HG03175 (cell line): ENCODE measurements at regions not wholly inside any gene's neighbourhood (a gene's known extent, or its start where the extent isn't known, plus 50 kb on each side); places are given as distances from the start of the nearest gene placed in this dataset.
A peak's percentile ranks its signal among the peaks of the same experiment; 100 is the strongest.

Experiments used
- ATAC-seq: cut with Tn5 transposase; IDR thresholded peaks from one replicate; pipeline ENCODE4 v1.9.1; 2021; ENCODE audit warnings: mild to moderate bottlenecking, moderate library complexity; ENCODE audit not compliant: unreplicated experiment

DNA sequence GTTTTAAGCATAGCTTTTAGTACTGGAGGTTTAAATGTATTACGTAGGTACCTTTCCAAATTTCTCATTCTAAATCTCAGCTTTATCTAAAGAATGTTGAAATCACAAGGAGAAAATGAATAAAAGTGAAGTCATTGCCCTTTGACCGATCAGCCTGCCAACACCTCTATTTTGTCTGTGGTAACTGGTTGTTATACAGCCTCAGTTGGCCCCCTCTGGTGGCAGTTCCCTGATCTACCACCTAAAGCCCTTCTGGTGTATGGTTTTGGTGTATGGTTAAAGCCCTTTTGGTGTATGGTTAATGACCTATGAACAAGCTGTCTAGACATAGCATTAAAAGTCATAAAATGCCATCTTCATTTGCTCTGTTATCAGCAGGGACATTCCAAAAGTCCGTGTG, 378.2 kb upstream of the AZI2 start:
- ATAC-seq = peak; percentile 82

DNA sequence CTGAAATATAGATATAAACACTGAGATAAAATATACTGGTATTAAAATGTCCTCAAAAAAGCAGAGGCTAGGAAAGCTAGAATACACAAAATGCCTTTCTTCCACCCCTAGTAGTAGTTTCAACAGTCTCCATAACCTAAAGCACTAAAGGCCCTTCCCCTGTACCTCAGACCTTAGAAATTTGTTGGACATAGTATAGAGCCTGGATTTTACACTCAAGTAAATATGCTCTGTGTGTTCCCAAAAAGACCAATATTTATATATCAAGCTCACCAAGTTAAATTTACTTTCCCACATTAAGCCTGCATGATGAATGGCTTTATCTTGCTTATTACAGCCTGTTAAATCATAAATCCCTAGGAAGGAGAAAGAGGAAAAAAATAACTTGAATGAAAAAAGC, 378.7 kb upstream of the AZI2 start:
- ATAC-seq = no peak

DNA sequence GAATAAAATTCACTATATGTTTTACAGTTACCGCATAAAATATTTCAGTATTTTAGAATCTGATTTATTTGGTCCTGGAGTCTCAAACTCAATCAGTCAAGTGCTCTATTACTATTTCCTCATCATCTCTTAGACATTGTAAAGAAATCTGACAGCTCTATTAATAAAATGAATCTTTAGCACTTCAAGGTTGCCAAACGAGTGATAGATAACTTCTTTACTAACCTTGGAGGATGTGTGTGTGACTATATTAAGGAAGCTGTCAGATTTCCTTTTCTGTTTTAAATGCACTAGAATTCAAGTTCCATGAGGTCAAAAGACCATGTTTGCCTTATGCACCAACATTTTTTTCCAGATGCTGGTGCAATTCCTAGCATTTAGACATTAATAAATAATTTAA, 389.8 kb upstream of the AZI2 start:
- no peak for ATAC-seq

- ATAC-seq = no peak
Measured at GRCh38 chr3:28739647-28740046, 391.0 kb upstream of the AZI2 start.

DNA sequence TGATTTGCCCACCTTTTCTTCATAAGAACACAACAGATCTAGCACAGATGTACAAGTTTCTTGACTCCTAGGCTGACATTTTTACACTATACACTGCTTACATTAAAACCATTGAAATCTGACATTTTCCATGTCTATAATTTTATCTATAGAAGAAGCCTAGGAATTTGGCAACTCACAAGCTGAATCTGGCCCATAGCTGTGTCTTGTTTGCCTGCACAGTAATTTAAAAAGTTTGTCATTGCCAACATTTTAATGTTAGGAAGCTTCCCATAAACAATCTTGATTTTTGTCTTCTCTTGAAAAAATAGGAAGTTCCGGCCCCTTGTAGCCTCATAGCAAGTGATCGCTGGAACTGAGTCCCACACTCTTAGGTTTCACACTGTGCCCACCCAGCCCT, 394.6 kb upstream of the AZI2 start:
- no peak for ATAC-seq

GRCh38 chr3:28743831-28744230, 395.2 kb upstream of the AZI2 start:
- ATAC-seq = no peak

- ATAC-seq = no peak
Measured at GRCh38 chr3:28745436-28745835, 396.8 kb upstream of the AZI2 start.

GRCh38 chr3:28745916-28746617, 397.4 kb upstream of the AZI2 start:
- no peak for ATAC-seq

DNA sequence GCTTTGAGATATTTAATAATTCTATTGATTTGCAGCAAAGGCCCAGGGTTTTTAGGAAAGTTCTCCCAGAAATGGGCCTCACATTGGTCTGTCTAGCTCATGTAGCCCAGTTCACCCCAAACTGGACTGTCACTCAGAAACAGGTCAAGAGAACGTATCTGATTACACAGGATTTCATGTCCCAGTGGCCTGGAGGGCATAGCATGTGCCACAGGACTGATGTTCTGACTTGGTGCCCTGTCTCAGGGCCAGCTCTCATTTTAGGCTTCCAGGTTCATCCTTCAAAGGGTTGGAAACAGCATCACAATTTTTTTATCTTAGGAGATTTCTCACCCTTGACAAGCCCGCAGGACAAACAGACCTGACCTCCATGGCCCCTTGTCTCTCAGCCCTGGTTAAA, 398.4 kb upstream of the AZI2 start:
- ATAC-seq = no peak

DNA sequence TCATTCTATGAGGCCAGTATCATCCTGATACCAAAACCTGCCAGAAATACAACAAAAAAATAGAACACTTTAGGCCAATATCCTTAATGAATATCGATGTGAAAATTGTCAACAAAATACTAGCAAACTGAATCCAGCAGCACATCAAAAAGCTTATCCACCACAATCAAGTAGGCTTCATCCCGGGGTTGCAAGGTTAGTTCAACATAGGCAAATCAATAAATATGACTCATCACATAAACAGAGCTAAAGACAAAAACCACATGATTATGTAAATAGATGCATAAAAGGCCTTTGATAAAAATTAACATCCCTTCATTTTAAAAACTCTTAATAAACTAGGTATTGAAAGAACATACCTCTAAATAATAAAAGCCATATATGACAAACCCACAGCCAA, 403.2 kb upstream of the AZI2 start:
- ATAC-seq = no peak

- ATAC-seq = no peak
Measured at GRCh38 chr3:28752290-28752689, 403.7 kb upstream of the AZI2 start.

- no peak for ATAC-seq
Measured at GRCh38 chr3:28756056-28756455, 407.4 kb upstream of the AZI2 start.

GRCh38 chr3:28758115-28758514, 409.5 kb upstream of the AZI2 start:
- no peak for ATAC-seq

DNA sequence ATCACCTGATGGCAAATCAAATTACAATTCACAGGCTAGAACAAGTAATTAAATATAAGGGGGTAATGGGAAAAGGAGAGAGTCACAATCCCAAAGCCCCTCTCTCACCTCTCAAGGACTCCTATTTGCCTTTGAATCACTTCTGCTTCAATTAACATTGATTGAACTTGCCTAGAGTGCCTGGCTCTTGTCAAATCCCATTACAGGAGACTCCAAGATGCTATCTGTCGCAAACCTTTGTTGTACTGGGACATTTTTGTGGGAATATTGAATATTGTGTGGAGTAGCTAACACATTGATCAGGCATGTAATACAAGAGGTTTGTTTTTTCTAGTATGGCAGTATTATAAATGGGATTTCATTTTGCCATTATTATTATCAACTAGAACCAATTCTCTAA, 412.8 kb upstream of the AZI2 start:
- ATAC-seq = no peak

DNA sequence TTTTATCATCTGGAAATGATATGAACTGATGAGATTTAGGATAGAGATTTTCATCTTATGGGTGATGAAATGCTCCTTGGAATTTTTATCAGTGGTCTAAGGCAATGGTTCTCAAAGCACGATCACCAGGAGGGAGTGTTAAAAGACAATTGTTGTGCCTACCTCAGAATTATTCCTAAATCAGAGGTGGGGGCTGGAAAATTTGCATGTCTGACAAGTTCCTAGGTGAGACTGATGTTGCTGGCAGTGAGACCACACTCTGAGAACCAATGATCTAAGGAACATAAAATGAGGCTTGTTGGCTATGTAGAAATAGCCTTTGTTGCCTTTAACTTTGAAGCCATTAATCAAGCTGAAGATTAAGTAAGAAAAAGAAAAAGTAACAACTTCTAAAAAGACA, 416.6 kb upstream of the AZI2 start:
- ATAC-seq = no peak

- ATAC-seq = no peak
Measured at GRCh38 chr3:28768439-28768838, 419.8 kb upstream of the AZI2 start.

GRCh38 chr3:28777806-28778475, 429.3 kb upstream of the AZI2 start:
- no peak for ATAC-seq

DNA sequence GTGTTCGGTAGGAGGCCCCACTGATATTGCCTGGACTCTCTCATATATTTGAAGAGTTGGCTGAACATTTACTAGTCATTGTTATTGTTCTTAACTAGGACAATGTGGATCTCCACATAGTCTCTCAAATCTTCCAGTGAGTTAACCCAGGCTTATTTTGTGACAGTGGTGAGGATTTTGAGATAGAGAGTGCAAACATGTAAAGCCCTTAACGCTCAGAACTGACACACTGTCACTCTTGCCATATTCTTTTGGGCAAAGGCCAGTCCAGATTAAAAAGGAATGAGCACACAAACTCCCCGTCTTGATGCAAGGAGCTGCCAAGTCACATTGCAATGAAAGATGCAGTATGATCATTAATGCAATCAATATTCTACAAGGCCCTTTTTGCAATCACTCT, 431.9 kb upstream of the AZI2 start:
- ATAC-seq = no peak

DNA sequence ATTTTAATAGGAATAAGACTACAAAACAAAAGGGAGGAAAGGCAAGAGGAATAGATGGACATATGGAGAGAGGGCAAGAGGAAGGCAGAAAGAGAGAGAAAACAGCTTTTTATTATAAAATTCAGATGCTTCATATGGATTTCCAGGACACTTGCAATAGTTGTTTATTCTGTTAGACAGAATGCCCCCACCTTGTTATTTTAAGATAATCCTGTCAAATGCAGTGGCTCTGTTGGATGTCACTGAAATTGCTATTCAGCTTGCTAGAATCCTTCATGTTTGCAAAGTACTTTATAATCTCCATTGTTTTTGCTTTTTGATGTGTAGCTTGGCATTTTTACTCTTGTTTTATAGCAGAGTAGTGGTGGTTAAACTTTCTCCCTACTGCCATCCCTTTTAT, 432.4 kb upstream of the AZI2 start:
- ATAC-seq = no peak

DNA sequence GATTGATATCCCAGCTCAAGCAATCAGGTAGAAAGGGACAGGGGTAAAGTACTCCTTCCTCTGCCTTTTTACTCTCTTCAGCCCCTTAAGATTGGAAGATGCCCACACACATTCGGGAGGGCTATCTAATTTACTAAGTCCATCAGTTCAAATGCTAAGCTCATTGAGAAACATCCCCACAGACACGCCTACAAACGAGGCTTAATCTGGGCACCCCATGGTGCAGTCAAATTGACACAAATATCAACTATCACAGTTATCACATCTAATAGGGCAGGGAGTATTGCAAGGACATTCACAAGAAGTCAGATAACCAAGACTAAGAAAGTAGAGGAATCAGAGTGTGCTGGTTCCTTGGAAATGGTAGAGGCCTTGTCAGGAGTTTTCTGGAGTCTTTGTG, 437.8 kb upstream of the AZI2 start:
- ATAC-seq = no peak

DNA sequence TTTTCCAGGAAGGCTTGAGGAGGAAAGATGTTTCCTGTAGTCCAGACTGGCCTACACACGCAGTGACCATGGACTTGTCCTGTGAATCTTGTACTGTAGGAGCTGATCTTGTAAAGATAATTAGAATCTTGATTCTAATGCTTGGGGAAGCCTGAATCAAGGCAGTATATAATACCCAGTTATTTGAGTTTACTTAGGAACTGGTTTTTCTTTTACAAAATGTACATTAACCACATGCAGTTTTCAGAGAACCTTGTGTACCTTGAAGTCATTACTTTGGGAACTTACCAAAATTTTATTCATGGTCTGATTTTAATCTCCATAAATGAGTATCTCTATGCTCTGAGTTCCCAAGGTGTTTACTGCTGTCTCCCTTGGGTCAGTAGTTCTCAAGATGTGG, 439.9 kb upstream of the AZI2 start:
- no peak for ATAC-seq

- ATAC-seq = no peak
Measured at GRCh38 chr3:28791713-28792255, 443.2 kb upstream of the AZI2 start.

DNA sequence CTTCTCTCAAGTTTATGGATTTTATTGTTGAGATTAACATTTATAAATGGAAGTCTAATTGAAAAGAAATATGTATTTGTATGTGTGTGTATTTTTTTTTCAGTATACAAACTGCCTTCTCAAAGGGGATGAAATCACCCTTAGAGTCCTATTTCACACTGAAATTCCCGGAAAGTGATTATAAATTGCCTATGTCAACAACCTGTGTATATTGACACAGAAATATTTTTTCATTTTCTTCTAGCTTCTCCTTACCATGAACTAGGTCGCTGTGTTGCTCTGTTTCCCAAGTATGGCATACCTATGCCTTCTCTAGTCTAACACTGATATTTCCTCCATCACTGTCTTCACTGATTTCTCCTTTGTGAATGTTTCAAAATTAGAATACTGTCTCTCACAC, 444.0 kb upstream of the AZI2 start:
- no peak for ATAC-seq
